ENCODE measurements at regions not wholly inside any gene's neighbourhood (a gene's known extent, or its start where the extent isn't known, plus 50 kb on each side); places are given as distances from the start of the nearest gene placed in this dataset.

DNA sequence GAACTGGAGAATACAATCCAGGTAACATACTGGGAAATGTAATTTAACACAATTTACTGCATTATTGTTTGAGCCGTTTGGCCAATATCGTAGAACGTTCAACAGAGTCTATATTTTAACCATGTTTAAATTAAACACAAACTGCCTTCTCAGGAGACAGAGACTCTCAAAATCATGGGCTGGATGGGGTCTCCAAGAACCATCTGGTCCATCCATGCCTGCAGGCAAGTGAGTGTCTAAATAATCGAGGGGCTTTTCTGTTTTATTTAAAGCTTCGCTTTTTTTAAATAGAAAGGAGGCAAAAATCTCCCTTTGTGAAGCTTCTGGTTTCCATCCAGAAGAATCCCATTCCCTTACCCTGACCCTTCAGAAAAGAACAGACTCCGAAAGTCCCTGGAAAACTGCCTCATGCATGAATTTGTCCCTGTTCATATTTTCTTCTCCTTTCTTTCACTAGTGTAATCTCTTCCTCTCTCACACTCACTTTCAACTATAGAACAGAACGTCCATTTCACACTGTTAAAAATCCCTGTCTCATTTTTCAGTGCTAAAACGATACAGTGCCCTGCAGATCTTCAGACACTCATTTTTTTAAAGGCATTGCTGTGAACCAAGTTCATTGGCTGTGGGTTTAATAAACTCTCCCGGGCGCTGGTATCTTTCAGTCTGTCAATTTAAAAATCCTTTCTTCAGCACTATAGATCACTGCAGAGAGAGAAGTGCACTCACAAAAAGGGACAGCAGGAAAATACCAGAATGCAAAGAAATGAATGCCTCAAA, 111.4 kb upstream of the TOM1L1 start:
- no peak for DNase-seq
- WGBS, 2 donors = 61 to 76% methylated on average over 10 of the region's 10 CpGs
- H3K27ac ChIP-seq = no peak overlapping the region
- H3K4me3 ChIP-seq (replicated peaks in 1 of 3) = no peak overlapping the region
- no peaks in the 10 kb centered on the region for H3K9me3 ChIP-seq
- no peaks in the 10 kb centered on the region for H3K36me3 ChIP-seq
- no peaks in the 10 kb centered on the region for H3K27me3 ChIP-seq
- TF ChIP-seq POLR2A (IDR thresholded peaks at IDR 0.05) = no peak
- TF ChIP-seq, protein P1, sequence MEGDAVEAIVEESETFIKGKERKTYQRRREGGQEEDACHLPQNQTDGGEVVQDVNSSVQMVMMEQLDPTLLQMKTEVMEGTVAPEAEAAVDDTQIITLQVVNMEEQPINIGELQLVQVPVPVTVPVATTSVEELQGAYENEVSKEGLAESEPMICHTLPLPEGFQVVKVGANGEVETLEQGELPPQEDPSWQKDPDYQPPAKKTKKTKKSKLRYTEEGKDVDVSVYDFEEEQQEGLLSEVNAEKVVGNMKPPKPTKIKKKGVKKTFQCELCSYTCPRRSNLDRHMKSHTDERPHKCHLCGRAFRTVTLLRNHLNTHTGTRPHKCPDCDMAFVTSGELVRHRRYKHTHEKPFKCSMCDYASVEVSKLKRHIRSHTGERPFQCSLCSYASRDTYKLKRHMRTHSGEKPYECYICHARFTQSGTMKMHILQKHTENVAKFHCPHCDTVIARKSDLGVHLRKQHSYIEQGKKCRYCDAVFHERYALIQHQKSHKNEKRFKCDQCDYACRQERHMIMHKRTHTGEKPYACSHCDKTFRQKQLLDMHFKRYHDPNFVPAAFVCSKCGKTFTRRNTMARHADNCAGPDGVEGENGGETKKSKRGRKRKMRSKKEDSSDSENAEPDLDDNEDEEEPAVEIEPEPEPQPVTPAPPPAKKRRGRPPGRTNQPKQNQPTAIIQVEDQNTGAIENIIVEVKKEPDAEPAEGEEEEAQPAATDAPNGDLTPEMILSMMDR (IDR thresholded peaks at IDR 0.05) = no peak
- peaks cover 0 to 2% of the 10 kb centered on the region in 2 donors for H3K4me1 ChIP-seq
- intact Hi-C loops (cut with DNase I) = no loop called here

DNA sequence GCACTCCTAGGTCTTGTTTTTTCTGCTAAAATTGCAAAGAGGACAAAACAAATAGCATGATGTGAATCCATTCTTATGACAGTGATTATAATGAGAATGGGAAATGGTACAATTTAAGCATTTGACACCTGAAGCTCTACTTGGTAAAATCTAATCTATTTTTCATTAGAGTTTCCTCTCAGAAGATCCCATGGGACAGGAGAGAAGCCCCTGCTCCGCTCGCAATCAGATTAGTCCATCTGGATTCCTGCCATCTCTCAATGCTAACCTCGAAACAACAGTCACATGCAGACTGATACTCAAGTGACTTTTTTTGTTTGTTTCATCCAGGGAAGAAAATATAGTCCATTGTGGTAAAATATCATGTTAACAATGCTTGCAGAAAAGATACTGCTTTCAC, 107.4 kb upstream of the TOM1L1 start:
- Histone ChIP-seq H3K36me3 (no peaks in the 10 kb centered on the region), H3K9me3 (no peaks in the 10 kb centered on the region), H3K4me1 (no peaks in the 10 kb centered on the region), H3K27me3 (no peaks in the 10 kb centered on the region), H3K4me3 (replicated peaks in 1 of 3) (no peak overlapping the region), H3K27ac (no peak overlapping the region)
- TF ChIP-seq, protein P1 (IDR thresholded peaks at IDR 0.05) = no peak
- TF ChIP-seq POLR2A (IDR thresholded peaks at IDR 0.05) = no peak
- intact Hi-C loops (cut with DNase I) = no loop called here
- 74 to 77% methylated on average over 3 of the region's 3 CpGs for whole genome bisulfite sequencing, 2 donors
- no peak for DNase-seq

DNA sequence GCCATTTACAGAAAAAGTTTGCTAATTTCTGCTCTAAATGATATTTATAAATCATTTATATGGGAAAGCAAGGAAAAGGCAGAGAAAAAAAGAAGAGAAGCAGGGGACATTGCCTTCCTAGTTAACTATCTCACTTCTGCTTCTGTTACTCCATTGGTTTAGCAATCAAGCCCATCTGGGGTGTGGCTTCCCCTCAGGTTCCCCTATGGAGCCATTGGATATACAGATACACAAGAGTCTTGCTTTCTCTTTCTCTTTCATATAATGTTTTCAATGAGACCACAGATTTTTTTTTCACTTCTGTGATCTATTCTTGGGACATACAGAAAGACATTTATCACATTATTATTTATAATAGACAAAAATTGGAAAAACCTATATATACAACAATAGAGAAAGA, 105.6 kb upstream of the TOM1L1 start:
- Histone ChIP-seq H3K27me3 (no peaks in the 10 kb centered on the region), H3K27ac (no peak overlapping the region), H3K36me3 (no peaks in the 10 kb centered on the region), H3K9me3 (no peaks in the 10 kb centered on the region), H3K4me3 (replicated peaks in 1 of 3) (no peak overlapping the region), H3K4me1 (no peaks in the 10 kb centered on the region)
- no peak for TF ChIP-seq POLR2A (IDR thresholded peaks at IDR 0.05)
- TF ChIP-seq, protein P1 (IDR thresholded peaks at IDR 0.05) = no peak
- intact Hi-C loops (cut with DNase I) = no loop called here
- DNase-seq = no peak

DNA sequence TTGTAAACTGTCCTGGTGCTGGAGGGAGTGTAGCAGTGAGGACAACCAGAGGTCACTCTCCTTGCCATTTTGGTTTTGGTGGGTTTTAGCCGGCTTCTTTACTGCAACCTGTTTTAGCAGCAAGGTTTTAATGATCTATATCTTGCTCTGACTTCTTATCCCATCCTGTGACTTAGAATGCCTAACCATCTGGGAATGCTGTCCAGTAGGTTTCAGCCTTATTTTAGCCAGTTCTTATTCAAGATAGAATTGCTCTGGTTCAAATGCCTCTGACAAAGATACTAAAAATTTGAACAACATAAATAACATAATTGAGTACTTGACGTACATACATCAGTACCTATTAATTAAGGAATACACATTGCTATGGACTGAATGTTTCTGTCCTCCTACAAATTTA, 93.3 kb upstream of the TOM1L1 start:
- Histone ChIP-seq H3K9me3 (no peaks in the 10 kb centered on the region), H3K4me3 (replicated peaks in 1 of 3) (no peak overlapping the region), H3K36me3 (no peaks in the 10 kb centered on the region), H3K27me3 (no peaks in the 10 kb centered on the region), H3K27ac (no peak overlapping the region), H3K4me1 (no peaks in the 10 kb centered on the region)
- DNase-seq = no peak
- intact Hi-C loops (cut with DNase I) = no loop called here
- TF ChIP-seq, protein P1 (IDR thresholded peaks at IDR 0.05) = no peak
- TF ChIP-seq POLR2A (IDR thresholded peaks at IDR 0.05) = no peak
- WGBS, 2 donors = 87 to 91% methylated on average over 2 of the region's 2 CpGs

DNA sequence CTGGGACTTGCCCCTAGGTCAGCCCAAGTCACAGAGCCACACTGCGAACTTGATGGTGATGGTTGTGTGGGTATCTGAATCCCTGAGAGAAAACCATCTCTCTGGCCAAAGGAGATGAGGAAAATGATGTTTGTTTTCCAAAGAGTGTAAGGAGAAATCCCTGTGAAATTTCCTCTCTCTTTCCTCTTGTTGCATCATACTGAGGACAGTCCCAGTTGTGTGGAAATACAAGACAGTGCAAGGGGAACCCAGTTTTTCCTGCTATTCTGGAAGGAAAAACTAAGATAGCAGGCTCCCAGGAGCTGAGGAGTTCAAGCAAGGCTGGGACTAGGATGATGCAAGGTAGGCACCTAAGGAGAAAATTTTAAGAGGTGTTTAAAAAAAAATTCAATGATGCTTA, 86.8 kb upstream of the TOM1L1 start:
- Histone ChIP-seq H3K27me3 (no peaks in the 10 kb centered on the region), H3K27ac (no peak overlapping the region), H3K9me3 (no peaks in the 10 kb centered on the region), H3K36me3 (no peaks in the 10 kb centered on the region), H3K4me3 (replicated peaks in 1 of 3) (no peak overlapping the region), H3K4me1 (no peaks in the 10 kb centered on the region)
- no peak for TF ChIP-seq POLR2A (IDR thresholded peaks at IDR 0.05)
- TF ChIP-seq, protein P1 (IDR thresholded peaks at IDR 0.05) = no peak
- DNase-seq = no peak
- WGBS, 2 donors = 88 to 93% methylated on average over 1 of the region's 1 CpG
- intact Hi-C loops (cut with DNase I) = no loop called here
